HEK293 (cell line): ENCODE measurements at regions not wholly inside any gene's neighbourhood (a gene's known extent, or its start where the extent isn't known, plus 50 kb on each side); places are given as distances from the start of the nearest gene placed in this dataset.

ENCODE experiments used
- FEZF1 ChIP-seq: fragments of 450-650 bp; formaldehyde crosslinking; IDR thresholded peaks from 2 replicates; pipeline ENCODE4 v1.5.1; 2016; ENCODE audit warnings: missing biosample characterization, missing genetic modification characterization
- GLI4 ChIP-seq: fragments of 450-650 bp; formaldehyde crosslinking; IDR thresholded peaks from 2 replicates; pipeline ENCODE4 v1.5.1; 2016; ENCODE audit warnings: missing biosample characterization, missing genetic modification characterization
- ZBTB49 ChIP-seq: fragments of 450-650 bp; formaldehyde crosslinking; IDR thresholded peaks from 2 replicates; pipeline ENCODE4 v1.5.1; 2016; ENCODE audit warnings: missing biosample characterization, missing genetic modification characterization, low read depth
- ZNF501 ChIP-seq: fragments of 450-650 bp; formaldehyde crosslinking; IDR thresholded peaks from 2 replicates; pipeline ENCODE4 v1.5.1; 2016; ENCODE audit warnings: missing biosample characterization, missing genetic modification characterization
- TF ChIP-seq, protein P1 (sequence below): fragments of 450-650 bp; formaldehyde crosslinking; IDR thresholded peaks from 2 replicates; pipeline ENCODE4 v1.5.1; 2016; ENCODE audit warnings: missing biosample characterization, missing genetic modification characterization

GRCh38 chr3:44048949-44049348, 192.7 kb upstream of the TOPAZ1 start:
- no peak for TF ChIP-seq ZBTB49 (tag by site-specific recombination)
- TF ChIP-seq FEZF1: no peak
- no peak for TF ChIP-seq ZNF501 (tag by site-specific recombination)
- TF ChIP-seq, protein P1, sequence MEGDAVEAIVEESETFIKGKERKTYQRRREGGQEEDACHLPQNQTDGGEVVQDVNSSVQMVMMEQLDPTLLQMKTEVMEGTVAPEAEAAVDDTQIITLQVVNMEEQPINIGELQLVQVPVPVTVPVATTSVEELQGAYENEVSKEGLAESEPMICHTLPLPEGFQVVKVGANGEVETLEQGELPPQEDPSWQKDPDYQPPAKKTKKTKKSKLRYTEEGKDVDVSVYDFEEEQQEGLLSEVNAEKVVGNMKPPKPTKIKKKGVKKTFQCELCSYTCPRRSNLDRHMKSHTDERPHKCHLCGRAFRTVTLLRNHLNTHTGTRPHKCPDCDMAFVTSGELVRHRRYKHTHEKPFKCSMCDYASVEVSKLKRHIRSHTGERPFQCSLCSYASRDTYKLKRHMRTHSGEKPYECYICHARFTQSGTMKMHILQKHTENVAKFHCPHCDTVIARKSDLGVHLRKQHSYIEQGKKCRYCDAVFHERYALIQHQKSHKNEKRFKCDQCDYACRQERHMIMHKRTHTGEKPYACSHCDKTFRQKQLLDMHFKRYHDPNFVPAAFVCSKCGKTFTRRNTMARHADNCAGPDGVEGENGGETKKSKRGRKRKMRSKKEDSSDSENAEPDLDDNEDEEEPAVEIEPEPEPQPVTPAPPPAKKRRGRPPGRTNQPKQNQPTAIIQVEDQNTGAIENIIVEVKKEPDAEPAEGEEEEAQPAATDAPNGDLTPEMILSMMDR (tag by site-specific recombination): no peak
- no peak for TF ChIP-seq GLI4 (tag by site-specific recombination)
